ENCODE measurements at regions not wholly inside any gene's neighbourhood (a gene's known extent, or its start where the extent isn't known, plus 50 kb on each side); places are given as distances from the start of the nearest gene placed in this dataset.

DNA sequence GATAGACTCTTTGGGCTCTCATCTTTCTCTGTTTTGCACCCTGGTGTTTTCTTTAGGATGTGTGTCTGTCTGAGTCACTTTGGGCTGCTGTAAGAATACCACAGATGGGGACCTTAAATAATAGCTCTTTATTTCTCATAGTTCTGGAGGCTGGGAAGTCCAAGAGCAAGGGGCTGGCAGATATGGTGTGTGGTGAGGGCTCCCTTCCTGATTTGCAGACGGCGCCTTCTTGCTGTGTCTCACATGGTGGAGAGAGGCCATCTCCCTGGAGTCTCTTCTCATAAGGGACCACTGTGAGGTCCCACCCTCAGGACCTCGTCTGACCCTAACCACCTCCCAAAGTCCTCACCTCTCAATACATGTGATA lies 93.7 kb upstream of the ADRA2C start:
- H3K27me3 ChIP-seq (ENCODE audit: low read depth) = peaks cover 3% of the 10 kb centered on the region
- DNase-seq (peak; percentile 17), ATAC-seq (no peak)
- no peak overlapping the region for H3K4me3 ChIP-seq
- TF ChIP-seq, protein P1, sequence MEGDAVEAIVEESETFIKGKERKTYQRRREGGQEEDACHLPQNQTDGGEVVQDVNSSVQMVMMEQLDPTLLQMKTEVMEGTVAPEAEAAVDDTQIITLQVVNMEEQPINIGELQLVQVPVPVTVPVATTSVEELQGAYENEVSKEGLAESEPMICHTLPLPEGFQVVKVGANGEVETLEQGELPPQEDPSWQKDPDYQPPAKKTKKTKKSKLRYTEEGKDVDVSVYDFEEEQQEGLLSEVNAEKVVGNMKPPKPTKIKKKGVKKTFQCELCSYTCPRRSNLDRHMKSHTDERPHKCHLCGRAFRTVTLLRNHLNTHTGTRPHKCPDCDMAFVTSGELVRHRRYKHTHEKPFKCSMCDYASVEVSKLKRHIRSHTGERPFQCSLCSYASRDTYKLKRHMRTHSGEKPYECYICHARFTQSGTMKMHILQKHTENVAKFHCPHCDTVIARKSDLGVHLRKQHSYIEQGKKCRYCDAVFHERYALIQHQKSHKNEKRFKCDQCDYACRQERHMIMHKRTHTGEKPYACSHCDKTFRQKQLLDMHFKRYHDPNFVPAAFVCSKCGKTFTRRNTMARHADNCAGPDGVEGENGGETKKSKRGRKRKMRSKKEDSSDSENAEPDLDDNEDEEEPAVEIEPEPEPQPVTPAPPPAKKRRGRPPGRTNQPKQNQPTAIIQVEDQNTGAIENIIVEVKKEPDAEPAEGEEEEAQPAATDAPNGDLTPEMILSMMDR (IDR thresholded peaks at IDR 0.05) = no peak
- intact Hi-C loops (cut with DNase I) = no loop called here
- H3K9me3 ChIP-seq = peaks cover under 1% of the 10 kb centered on the region
- no peak overlapping the region for H3K27ac ChIP-seq
- no peaks in the 10 kb centered on the region for H3K4me1 ChIP-seq
- no peaks in the 10 kb centered on the region for H3K36me3 ChIP-seq

GRCh38 chr4:3671571-3672464 lies 94.4 kb upstream of the ADRA2C start:
- intact Hi-C loops (cut with DNase I) = no loop called here
- Histone ChIP-seq H3K4me3 (no peak overlapping the region), H3K4me1 (no peaks in the 10 kb centered on the region), H3K27me3 (ENCODE audit: low read depth) (peaks cover 3% of the 10 kb centered on the region), H3K27ac (no peak overlapping the region), H3K9me3 (peaks cover 7% of the 10 kb centered on the region), H3K36me3 (no peaks in the 10 kb centered on the region)
- DNase-seq (peak; percentile 18), ATAC-seq (no peak)
- TF ChIP-seq, protein P1 (IDR thresholded peaks at IDR 0.05) = no peak

DNA sequence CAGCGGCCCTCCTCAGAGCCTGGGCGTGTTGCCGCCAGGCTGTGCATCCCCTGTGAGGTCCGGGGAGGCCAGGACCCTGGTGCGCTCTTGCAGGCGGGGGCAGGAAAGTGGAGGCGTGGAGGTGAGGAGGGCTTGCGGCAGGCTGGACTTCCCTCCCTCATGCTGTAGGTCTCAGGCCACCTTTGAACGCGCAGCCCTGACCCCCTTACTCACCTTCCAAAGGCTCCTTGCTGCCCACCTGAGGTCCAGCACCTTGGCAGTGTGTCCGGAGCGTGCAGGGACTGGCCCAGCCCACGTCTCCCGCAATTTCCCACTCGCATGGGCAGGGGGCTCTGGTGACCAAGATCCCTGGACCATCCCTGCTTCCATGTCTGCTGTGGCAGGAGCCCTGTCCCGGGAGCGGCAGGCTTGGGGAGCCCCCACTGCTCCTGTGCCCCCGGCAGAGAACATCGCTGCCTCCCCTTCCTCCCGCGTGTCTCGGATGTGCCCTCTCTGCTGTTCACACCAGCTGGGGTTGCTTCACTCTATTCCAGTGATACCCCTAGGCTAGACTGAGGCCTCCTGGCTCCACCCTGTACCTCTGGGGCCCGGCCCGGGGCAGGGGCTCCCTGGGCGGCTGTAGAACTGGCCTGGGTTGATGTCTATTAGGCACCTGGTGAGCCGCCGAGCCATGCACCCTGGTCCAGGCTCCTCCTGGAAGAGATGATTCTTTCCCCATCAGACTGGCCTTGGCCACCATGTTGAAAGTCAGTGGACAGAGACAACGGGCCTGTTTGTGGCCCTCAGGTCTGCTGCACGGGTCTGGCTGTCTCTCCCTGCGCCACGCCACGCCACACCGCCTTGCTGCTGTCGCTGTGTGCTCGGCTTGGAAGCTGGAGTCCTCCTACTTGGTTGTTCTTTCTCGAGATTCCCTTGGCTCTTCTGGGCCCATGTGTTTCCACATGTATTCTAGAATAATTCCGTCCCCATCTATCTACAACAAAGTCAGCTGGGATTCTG lies 95.4 kb upstream of the ADRA2C start:
- TF ChIP-seq, protein P1 (IDR thresholded peaks at IDR 0.05) = no peak
- Histone ChIP-seq H3K27ac (no peak overlapping the region), H3K9me3 (peaks cover 11% of the 10 kb centered on the region), H3K4me1 (no peaks in the 10 kb centered on the region), H3K27me3 (ENCODE audit: low read depth) (peaks cover 3% of the 10 kb centered on the region), H3K36me3 (no peaks in the 10 kb centered on the region), H3K4me3 (no peak overlapping the region)
- no peak for ATAC-seq
- intact Hi-C loops (cut with DNase I) = no loop called here
- DNase-seq = peak; percentile 32

GRCh38 chr4:3669553-3669949 lies 96.6 kb upstream of the ADRA2C start:
- ATAC-seq (no peak), DNase-seq (no peak)
- no peaks in the 10 kb centered on the region for H3K4me1 ChIP-seq
- H3K27ac ChIP-seq = no peak overlapping the region
- no peak overlapping the region for H3K4me3 ChIP-seq
- no peaks in the 10 kb centered on the region for H3K27me3 ChIP-seq (ENCODE audit: low read depth)
- TF ChIP-seq, protein P1 (IDR thresholded peaks at IDR 0.05) = no peak
- peaks cover 11% of the 10 kb centered on the region for H3K9me3 ChIP-seq
- H3K36me3 ChIP-seq = no peaks in the 10 kb centered on the region
- intact Hi-C loops (cut with DNase I) = no loop called here

- Histone ChIP-seq H3K4me3 (no peak overlapping the region), H3K4me1 (no peaks in the 10 kb centered on the region), H3K36me3 (no peaks in the 10 kb centered on the region), H3K27me3 (ENCODE audit: low read depth) (no peaks in the 10 kb centered on the region), H3K9me3 (peaks cover 11% of the 10 kb centered on the region), H3K27ac (no peak overlapping the region)
- DNase-seq (no peak), ATAC-seq (no peak)
- intact Hi-C loops (cut with DNase I) = no loop called here
- TF ChIP-seq, protein P1 (IDR thresholded peaks at IDR 0.05) = no peak
Measured at GRCh38 chr4:3668825-3669552, 97.2 kb upstream of the ADRA2C start.

All from lower lobe of right lung (tissue), 2 donors.